ELF-1 (cell line): ENCODE measurements at regions not wholly inside any gene's neighbourhood (a gene's known extent, or its start where the extent isn't known, plus 50 kb on each side); places are given as distances from the start of the nearest gene placed in this dataset.
"Not testable (repeated sequence)": the region's sequence is repeated elsewhere in the genome, so short reads cannot be mapped to it uniquely, and the experiment has no call there.

Experiments used
- DNase-seq: peaks from one replicate; pipeline ENCODE4 v3.0.0-alpha.2; 2016; ENCODE audit warnings: low read depth, low spot score

DNA sequence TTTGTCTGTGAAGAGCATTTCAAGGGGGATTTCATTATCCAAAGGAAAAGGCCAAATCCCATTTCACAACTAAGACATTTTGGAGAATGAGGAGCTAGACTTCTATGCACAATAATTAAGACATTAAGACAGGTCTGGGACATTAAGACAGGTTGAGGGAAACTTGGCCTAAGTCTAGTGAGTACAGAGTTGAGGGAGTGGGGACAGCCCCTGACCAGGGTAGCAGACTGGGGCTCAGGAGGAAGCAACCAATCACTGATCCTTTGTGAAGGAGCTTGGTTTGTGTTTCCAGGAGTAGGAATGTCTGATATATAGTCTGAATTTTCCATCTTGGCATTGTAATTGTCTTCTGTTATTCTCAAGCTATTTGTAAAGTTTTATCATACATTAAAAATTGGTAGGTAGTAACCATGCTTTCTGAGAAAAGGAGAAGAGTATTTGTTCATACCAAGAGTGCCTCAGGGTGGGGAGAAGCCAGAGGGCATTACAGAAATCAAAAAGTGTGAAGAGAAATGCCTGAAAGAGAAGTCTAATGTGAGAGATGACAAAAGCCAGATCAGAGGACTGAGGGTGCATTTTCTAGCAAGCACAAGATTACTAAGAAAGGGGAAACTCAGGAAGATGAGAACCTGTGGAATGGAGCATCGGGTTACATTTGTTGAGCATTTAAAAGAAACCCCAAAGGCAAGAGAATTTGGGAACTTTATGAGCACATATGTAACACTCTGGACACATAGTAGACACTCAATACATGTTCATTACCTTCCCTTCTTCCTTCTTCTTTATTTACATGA lies 189.3 kb upstream of the PIK3R1 start:
- no peak for DNase-seq

- no peak for DNase-seq
These were observed 191.1 kb upstream of the PIK3R1 start for GRCh38 chr5:68024426-68024825.

DNA sequence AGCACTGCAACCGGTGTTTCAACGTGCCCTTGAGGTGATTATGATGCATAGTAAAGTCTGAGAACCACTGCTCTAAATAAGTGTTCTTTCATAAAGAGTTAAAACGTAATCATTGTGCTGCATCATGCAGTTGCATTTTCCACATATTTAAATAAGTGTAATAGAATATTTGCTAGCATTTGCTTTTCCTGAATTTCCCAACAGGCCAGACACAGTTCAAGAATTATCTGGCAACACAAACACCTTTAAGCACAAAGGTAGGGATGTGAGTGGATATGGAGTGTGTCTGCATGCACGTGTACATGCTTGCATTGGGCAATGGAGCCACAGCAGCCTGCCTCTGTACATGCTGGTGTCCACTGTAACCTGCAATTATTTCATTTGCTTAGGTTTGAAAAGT lies 193.6 kb upstream of the PIK3R1 start:
- DNase-seq = no peak

DNA sequence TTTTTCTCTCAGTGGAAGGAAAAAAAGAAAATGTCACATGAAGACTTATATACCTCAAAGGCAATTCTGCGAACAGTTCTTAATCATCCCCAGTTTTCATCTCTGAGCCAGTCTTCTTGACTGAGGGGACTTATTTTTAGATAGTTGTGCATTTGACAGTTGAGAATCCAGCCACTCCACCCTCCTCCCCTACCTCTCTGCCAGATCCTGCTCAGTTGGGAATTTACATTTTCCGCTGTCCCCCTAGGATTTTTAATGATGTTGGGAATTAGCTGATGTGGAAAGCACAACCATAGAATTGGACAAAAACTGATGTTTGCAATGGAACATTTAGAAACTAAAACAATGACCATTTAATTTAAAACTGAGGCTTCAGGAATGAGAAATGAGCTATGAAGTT lies 194.3 kb upstream of the PIK3R1 start:
- DNase-seq = no peak

DNA sequence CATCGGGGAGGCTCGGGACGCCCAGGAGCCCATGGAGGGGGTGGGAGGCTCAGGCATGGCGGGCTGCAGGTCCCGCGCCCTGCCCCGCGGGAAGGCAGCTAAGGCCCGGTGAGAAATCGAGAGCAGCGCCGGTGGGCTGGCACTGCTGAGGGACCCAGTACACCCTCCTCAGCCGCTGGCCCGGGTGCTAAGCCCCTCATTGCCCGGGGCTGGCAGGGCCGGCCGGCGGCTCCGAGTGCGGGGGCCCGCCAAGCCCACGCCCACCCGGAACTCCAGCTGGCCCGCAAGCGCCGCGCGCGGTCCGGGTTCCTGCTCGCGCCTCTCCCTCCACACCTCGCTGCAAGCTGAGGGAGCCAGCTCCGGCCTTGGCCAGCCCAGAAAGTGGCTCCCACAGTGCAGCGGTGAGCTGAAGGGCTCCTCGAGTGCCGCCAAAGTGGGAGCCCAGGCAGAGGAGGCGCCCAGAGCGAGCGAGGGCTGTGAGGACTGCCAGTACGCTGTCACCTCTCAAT lies 195.0 kb upstream of the PIK3R1 start:
- DNase-seq = not testable (repeated sequence)

DNA sequence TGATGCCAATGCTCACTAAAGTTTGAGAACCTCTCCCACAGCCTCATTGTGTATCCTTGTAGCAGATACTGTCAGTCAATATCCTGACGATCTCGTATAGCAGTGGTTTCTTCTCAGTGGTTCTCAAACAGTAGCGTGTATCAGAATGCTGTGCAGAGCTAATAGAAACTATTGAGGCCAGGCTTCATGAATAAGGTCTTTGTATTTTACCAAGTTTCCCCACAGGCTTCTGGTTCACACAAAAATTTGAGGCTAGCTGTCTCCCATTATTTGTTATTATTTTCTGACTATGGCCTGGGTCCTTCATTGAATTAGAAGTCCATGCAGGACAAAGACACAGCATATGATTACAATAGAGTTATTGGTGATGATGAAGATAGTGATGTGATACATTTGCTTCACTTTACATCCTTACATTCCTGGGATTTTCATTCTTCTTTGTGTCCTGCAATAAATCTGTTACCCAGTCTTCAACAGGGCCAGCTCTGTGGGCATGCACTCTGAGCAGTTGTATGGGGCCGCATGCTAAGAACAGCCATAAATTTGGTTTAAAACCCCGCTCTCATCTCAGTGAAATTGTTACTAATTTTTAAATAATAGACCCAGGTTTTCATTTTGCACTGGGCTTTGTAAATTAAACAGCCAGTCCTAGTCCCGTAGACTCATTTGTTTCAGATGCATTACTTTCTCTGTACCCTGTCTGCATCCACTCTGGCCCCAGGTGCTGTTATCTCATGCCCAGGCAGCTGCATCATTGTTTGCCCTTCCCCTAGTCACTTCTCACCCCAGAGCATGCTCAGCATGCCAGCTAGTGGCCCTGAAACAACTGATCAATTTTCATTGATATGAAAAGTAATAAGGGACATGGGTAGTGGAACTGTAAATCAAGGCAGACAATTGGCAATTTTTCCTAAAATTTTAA lies 199.9 kb upstream of the PIK3R1 start:
- no peak for DNase-seq

DNA sequence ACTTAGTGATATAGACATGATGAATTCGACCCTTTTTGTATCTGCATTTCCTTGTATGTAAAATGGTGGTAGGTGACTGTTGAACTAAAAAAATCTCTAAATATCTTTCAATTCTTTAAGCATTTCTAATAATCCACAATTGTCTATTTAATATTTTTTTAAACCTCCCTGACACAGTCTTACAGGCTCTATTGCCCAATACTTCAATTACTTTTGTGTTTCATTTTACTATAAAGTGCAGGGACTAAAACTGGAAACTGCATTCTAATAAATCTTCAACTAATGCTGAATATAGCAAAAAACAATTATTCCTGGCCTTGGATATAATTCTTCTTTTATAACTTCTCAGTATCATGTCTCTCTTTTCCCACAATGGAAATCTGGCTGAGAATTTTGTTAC lies 202.7 kb upstream of the PIK3R1 start:
- DNase-seq = no peak

DNA sequence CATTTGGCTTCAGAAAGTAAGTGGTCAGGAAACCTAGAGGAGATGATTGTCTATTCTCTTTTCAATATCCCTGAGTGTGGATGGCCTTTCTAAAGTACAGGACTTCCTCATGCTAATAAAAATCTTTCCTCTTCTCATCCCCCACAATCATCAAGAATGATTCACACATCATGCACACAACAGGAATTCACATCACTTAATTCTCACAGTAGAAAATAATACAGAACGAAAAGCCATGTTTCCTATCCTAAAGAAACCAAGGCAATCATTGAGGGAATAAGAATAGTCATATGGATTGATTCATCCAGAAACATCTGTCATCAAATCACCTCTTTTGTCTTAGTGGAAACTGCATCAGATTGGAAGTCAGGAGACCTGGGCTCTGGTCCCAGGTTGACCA lies 203.1 kb upstream of the PIK3R1 start:
- DNase-seq = no peak

- no peak for DNase-seq
These were observed 203.8 kb upstream of the PIK3R1 start for GRCh38 chr5:68011801-68012200.

- DNase-seq = no peak
These were observed 204.2 kb upstream of the PIK3R1 start for GRCh38 chr5:68011259-68011760.

- DNase-seq = no peak
These were observed 204.8 kb upstream of the PIK3R1 start for GRCh38 chr5:68010740-68011139.

DNA sequence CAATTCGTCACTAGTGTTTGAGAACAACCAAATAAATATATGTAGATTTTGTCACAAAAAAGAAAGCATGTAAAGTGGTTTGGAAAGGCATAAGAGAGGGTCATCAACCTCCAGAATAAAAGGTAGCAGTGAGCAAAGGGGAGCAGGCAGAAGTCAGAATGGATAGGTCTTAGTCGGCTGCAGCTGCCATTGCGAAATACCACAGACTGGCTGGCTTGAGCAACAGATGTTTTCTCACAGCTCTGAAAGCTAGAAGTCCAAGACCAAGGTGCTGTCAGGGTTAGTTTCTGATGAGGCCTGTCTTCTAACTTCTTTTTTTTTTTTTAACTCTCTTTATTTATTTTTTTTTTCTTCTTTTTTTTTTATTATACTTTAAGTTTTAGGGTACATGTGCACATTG lies 208.1 kb upstream of the PIK3R1 start:
- DNase-seq = no peak

DNA sequence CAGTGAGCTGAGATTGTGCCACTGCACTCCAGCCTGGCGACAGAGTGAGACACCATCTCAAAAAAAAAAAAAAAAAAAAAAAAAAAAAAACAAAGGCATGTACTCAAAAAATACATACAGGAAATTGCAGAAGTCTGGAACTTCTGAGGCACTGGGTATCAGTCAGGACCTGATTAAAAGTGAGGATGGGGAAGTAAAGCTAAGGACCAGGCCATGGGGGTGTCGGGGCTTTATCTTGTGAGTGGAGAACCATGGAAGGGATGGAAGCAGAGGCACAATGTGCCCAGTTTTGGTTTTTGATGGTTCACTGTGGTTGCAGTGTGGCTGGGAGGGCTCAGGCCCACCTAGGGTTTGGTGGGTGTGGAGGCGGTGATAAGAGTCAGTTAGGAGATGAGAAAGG lies 212.7 kb upstream of the PIK3R1 start:
- no peak for DNase-seq

GRCh38 chr5:68000805-68001204 lies 214.8 kb upstream of the PIK3R1 start:
- DNase-seq = no peak

DNA sequence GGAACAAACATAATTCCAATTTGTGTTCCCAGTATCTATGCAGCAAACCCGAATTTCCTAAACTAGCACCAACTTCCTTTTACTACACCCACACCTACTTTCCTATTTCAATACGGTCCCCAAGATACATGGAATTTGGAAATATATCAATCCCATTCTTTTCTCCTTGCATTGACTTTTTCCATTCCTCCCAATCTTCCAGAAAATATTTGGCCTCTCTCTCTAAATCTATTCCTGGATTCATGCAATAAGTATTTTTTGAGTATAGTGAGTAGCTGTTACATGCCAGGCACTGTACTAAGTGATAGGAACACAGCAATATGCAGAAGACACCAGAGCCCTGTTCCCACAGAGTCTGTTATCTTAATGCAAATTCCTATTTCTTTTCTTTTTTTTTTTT lies 216.2 kb upstream of the PIK3R1 start:
- no peak for DNase-seq

GRCh38 chr5:67998709-67999261 lies 216.8 kb upstream of the PIK3R1 start:
- DNase-seq = no peak

DNA sequence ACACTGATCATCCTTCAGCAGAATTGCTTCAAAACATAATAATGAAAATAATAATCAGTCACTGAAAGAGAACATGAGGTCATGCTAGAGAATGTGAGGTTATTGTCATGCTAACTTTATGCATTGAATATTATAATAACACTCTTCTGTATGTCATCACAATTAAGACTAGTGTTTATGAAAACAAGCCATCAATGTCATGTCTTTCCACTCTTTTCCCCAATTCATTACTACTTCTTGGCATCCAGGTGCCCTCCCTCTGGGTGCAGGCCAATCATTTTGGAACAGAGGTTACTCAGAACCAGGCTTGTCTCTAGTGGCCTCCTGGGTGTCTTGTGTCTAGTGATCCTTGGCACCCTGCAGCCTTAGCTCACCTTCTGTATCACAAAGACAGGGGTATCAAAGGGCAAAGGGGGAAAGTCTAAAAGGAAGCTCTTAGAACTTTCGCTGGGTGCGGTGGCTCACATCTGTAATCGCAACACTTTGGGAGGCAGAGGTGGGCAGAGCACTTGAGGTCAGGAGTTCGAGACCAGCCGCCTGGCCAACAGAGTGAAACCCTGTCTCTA lies 217.6 kb upstream of the PIK3R1 start:
- no peak for DNase-seq

DNA sequence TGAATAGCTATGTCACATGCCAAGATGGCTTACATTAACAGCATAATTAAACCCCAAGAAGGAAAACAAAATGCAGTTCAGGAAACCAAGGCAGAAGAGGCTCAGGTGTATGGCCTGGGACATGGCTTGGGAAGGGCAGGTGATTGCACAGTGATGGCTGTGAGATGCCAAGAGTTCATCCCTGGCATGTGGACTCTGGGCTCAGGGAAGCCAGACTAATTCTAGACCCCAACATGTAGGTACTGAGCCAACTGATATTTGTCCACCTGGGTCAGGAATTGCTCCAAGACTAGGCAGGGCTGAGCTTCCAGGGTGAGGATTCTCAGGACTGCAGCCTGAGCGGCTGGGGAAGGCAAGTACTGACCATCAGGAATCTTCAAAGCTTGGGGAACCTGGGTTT lies 218.4 kb upstream of the PIK3R1 start:
- DNase-seq = no peak

DNA sequence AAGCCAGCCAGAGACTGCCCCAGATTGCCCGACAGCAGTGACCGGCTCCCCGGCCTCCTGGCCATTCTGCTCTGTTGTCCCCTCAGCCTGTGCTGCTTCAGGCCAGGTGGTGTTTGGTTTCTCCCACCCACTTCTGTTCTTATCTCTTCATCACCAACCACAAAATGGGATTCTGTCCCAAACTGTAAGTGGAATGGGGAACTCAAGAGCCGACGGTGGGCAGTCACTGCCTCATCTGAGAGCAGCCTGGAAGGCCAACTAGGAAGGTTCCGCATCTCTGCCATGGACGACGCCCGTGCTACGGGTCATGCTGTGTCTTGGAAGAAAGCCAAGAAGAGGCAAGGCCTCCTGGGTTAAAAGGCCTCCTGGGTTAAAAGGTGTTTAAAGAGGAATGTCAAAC lies 219.0 kb upstream of the PIK3R1 start:
- no peak for DNase-seq

GRCh38 chr5:67992923-67993322 lies 222.6 kb upstream of the PIK3R1 start:
- no peak for DNase-seq

DNA sequence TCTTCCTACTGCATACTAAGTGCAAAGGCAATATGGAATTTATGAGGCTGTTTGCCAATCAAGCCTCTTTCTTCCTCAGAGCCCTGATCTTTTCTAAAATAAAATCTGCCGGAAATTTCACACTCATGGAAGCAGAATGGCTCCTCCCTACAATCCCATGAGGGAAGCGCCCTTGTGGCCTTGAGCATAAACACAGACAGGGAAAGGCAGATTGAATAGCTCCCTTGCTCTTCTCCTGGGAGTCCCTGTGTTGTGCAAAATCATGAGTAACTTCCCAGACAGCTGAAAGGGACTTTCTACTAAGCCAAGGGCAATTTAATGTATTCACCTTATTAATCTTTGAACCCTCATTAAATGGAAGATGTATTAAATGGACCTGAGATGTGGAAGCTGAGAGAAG lies 226.1 kb upstream of the PIK3R1 start:
- DNase-seq = no peak

- no peak for DNase-seq
These were observed 228.8 kb upstream of the PIK3R1 start for GRCh38 chr5:67986761-67987160.
